Uterus (tissue), 3 donors: ENCODE measurements at regions not wholly inside any gene's neighbourhood (a gene's known extent, or its start where the extent isn't known, plus 50 kb on each side); places are given as distances from the start of the nearest gene placed in this dataset.

ENCODE experiments used
- DNase-seq, 2 donors: peaks; one replicate each; pipeline ENCODE4 v3.0.0-alpha.2; 2019 to 2020
- H3K27ac ChIP-seq, 2 donors: fragments of 200-600 bp; sonication (generic); 1 replicate in 1 of 2; 2 replicates in 1 of 2; pipeline ENCODE4 v1.5.1; 2016 to 2018
- H3K27me3 ChIP-seq, 2 donors: fragments of 200-600 bp; sonication (generic); one replicate each; pipeline ENCODE4 v1.5.1; 2018 to 2019; ENCODE audit warnings: control low read depth in 1 of 2
- H3K36me3 ChIP-seq, 2 donors: fragments of 200-600 bp; sonication (generic); one replicate each; pipeline ENCODE4 v1.5.1; 2019; ENCODE audit warnings: control low read depth in 1 of 2
- H3K4me1 ChIP-seq, 2 donors: fragments of 200-600 bp; sonication (generic); one replicate each; pipeline ENCODE4 v1.5.1; 2018 to 2019; ENCODE audit warnings: control low read depth in 1 of 2
- H3K4me3 ChIP-seq, 2 donors: fragments of 200-600 bp; sonication (generic); 1 replicate in 1 of 2; 2 replicates in 1 of 2; pipeline ENCODE4 v1.5.1; 2018 to 2019; ENCODE audit warnings: mild to moderate bottlenecking in 1 of 2
- H3K9me3 ChIP-seq, 2 donors: fragments of 200-600 bp; sonication (generic); one replicate each; pipeline ENCODE4 v1.5.1; 2019; ENCODE audit warnings: control low read depth in 1 of 2
- CTCF ChIP-seq, 4 experiments: fragments of 200-600 bp in 2 of 4; fragments of 450-650 bp in 2 of 4; sonication (generic) in 2 of 4; IDR thresholded peaks; one replicate each; pipeline ENCODE4 v1.5.1; 2016 to 2019; ENCODE audit warnings: antibody characterized with exemption in 4 of 4, mild to moderate bottlenecking in 2 of 4, moderate library complexity in 1 of 4
- POLR2A ChIP-seq, 2 donors: fragments of 450-650 bp; IDR thresholded peaks; one replicate each; pipeline ENCODE4 v1.6.1; 2016; ENCODE audit warnings: antibody characterized with exemption in 2 of 2, mild to moderate bottlenecking in 1 of 2, moderate library complexity in 1 of 2
- intact Hi-C: fragments of 100-400 bp; cut with DNase I; formaldehyde crosslinking; loops from one replicate; pipeline ENCODE4 v1.15.1; 2023; ENCODE audit warnings: low total_unique reads
- donor health status: DM: yes; HTN: yes; CAD: no.

- TF ChIP-seq CTCF (IDR thresholded peaks at IDR 0.05) (no peak), POLR2A (IDR thresholded peaks at IDR 0.05) (no peak)
- no peaks in the 10 kb centered on the region for H3K36me3 ChIP-seq
- H3K27ac ChIP-seq: no peak overlapping the region
- H3K4me1 ChIP-seq: no peaks in the 10 kb centered on the region
- DNase-seq: no peak
- no peak overlapping the region for H3K4me3 ChIP-seq
- intact Hi-C loops: no loop called here
- H3K27me3 ChIP-seq: no peaks in the 10 kb centered on the region
- H3K9me3 ChIP-seq: no peaks in the 10 kb centered on the region
Observed at GRCh38 chr10:117688358-117688757, 145.8 kb downstream of the EMX2 start.

DNA sequence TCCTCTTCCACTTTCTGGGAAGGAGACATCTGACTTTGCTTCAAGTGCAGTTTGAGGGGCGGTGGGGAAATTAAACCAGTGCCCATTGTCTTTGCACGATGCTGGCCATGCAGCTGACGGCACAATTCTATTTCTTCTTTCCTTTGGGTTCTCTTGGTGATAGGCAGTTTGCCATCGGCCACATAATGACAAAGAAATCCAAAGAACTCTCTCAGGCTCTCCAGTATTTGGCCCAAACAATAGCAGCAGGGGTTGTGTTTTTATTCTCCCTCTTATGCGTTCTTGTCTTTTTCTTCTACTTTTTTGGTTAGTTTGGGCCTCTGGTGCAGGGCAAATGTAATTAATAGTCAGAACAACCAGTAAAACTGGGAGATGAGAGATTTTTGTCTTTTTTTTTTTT, 147.0 kb downstream of the EMX2 start:
- H3K27me3 ChIP-seq: no peaks in the 10 kb centered on the region
- H3K27ac ChIP-seq: no peak overlapping the region
- intact Hi-C loops: no loop called here
- TF ChIP-seq POLR2A (IDR thresholded peaks at IDR 0.05) (no peak), CTCF (IDR thresholded peaks at IDR 0.05) (no peak)
- no peaks in the 10 kb centered on the region for H3K4me1 ChIP-seq
- no peak overlapping the region for H3K4me3 ChIP-seq
- no peaks in the 10 kb centered on the region for H3K36me3 ChIP-seq
- H3K9me3 ChIP-seq: no peaks in the 10 kb centered on the region
- DNase-seq: no peak

GRCh38 chr10:117690359-117690758, 147.8 kb downstream of the EMX2 start:
- H3K27me3 ChIP-seq: no peaks in the 10 kb centered on the region
- no peaks in the 10 kb centered on the region for H3K36me3 ChIP-seq
- intact Hi-C loops: no loop called here
- no peak for DNase-seq
- H3K4me1 ChIP-seq: no peaks in the 10 kb centered on the region
- no peaks in the 10 kb centered on the region for H3K9me3 ChIP-seq
- no peak overlapping the region for H3K4me3 ChIP-seq
- TF ChIP-seq POLR2A (IDR thresholded peaks at IDR 0.05): no peak
- no peak for TF ChIP-seq CTCF (IDR thresholded peaks at IDR 0.05)
- H3K27ac ChIP-seq: no peak overlapping the region

- Histone ChIP-seq H3K27me3 (no peaks in the 10 kb centered on the region), H3K9me3 (no peaks in the 10 kb centered on the region), H3K27ac (no peak overlapping the region), H3K4me3 (no peak overlapping the region), H3K4me1 (no peaks in the 10 kb centered on the region), H3K36me3 (no peaks in the 10 kb centered on the region)
- TF ChIP-seq CTCF (IDR thresholded peaks at IDR 0.05) (no peak), POLR2A (IDR thresholded peaks at IDR 0.05) (no peak)
- no peak for DNase-seq
- intact Hi-C loops: no loop called here
Observed at GRCh38 chr10:117694190-117694589, 151.6 kb downstream of the EMX2 start.

DNA sequence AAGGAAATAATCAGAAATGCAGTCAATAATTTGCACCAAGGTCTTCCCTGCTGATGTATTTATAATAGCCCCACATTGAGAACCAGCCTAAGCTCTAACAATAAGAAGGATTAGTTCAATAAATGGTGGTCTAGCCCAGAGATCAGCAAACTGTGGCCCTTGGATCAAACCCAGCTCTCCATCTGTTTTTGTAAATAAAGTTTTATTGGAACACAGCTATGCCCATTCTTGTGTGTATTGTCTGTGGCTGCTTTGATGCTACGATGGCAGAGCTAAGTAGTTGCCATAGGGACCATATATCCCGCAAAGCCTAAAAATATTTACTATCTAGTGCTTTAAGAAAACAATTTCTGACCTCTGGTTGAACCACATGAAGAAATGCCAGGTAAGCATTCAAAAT, 154.9 kb downstream of the EMX2 start:
- H3K27ac ChIP-seq: no peak overlapping the region
- intact Hi-C loops: no loop called here
- no peak for TF ChIP-seq CTCF (IDR thresholded peaks at IDR 0.05)
- no peak for TF ChIP-seq POLR2A (IDR thresholded peaks at IDR 0.05)
- H3K36me3 ChIP-seq: no peaks in the 10 kb centered on the region
- H3K27me3 ChIP-seq: no peaks in the 10 kb centered on the region
- no peaks in the 10 kb centered on the region for H3K9me3 ChIP-seq
- no peaks in the 10 kb centered on the region for H3K4me1 ChIP-seq
- H3K4me3 ChIP-seq: no peak overlapping the region
- DNase-seq: no peak
